ENCODE measurements at regions not wholly inside any gene's neighbourhood (a gene's known extent, or its start where the extent isn't known, plus 50 kb on each side); places are given as distances from the start of the nearest gene placed in this dataset.
"Not testable (repeated sequence)": the region's sequence is repeated elsewhere in the genome, so short reads cannot be mapped to it uniquely, and the experiment has no call there.

- TF ChIP-seq CTCF (IDR thresholded peaks at IDR 0.05; ENCODE audit: low read length, missing control alignments): no peak
- H3K4me3 ChIP-seq (replicated peaks; ENCODE audit: low read depth, low read length): no peak overlapping the region
These were observed 67.1 kb upstream of the TMTC2 start for GRCh38 chr12:82619644-82620043.

GRCh38 chr12:82620917-82621316, 65.8 kb upstream of the TMTC2 start:
- TF ChIP-seq CTCF (IDR thresholded peaks at IDR 0.05; ENCODE audit: low read length, missing control alignments): no peak
- H3K4me3 ChIP-seq (replicated peaks; ENCODE audit: low read depth, low read length): no peak overlapping the region
- DNase-seq (ENCODE audit: low read depth): no peak

More at GRCh38 chr12:82619644-82620043, 67.1 kb upstream of the TMTC2 start:
- no peak for DNase-seq (ENCODE audit: low read depth)

- TF ChIP-seq CTCF (IDR thresholded peaks at IDR 0.05; ENCODE audit: low read length, missing control alignments): no peak
- no peak for DNase-seq (ENCODE audit: low read depth)
These were observed 61.2 kb upstream of the TMTC2 start for GRCh38 chr12:82625523-82625922.

GRCh38 chr12:82627799-82628198, 58.9 kb upstream of the TMTC2 start:
- no peak overlapping the region for H3K4me3 ChIP-seq (replicated peaks; ENCODE audit: low read depth, low read length)
- peak; percentile 60 for TF ChIP-seq CTCF (IDR thresholded peaks at IDR 0.05; ENCODE audit: low read length, missing control alignments)
- DNase-seq (ENCODE audit: low read depth): peak; percentile 56

More at GRCh38 chr12:82625523-82625922, 61.2 kb upstream of the TMTC2 start:
- no peak overlapping the region for H3K4me3 ChIP-seq (replicated peaks; ENCODE audit: low read depth, low read length)

- H3K4me3 ChIP-seq (replicated peaks; ENCODE audit: low read depth, low read length); DNase-seq (ENCODE audit: low read depth): not testable (repeated sequence)
These were observed 52.0 kb upstream of the TMTC2 start for GRCh38 chr12:82634495-82635258.

- H3K4me3 ChIP-seq (replicated peaks; ENCODE audit: low read depth, low read length): no peak overlapping the region
- DNase-seq (ENCODE audit: low read depth): no peak
- no peak for TF ChIP-seq CTCF (IDR thresholded peaks at IDR 0.05; ENCODE audit: low read length, missing control alignments)
These were observed 51.4 kb upstream of the TMTC2 start for GRCh38 chr12:82635263-82635662.

All from fibroblast of pulmonary artery (primary cell).